Panc1 (cell line): ENCODE measurements at regions not wholly inside any gene's neighbourhood (a gene's known extent, or its start where the extent isn't known, plus 50 kb on each side); places are given as distances from the start of the nearest gene placed in this dataset.

ENCODE experiments used
- CTCF ChIP-seq: fragments of 450-650 bp; IDR thresholded peaks from 2 replicates; pipeline ENCODE4 v1.5.1; 2017; ENCODE audit warnings: mild to moderate bottlenecking
- REST ChIP-seq, 2 experiments: IDR thresholded peaks; 2 replicates each; pipeline ENCODE4 v1.6.1; 2011 to 2012; ENCODE audit warnings: low read depth in 2 of 2, control low read depth in 1 of 2, low read length in 1 of 2, mild to moderate bottlenecking in 1 of 2, moderate library complexity in 1 of 2; ENCODE audit not compliant: insufficient read depth in 1 of 2

GRCh38 chr9:107883496-107884124, 394.0 kb upstream of the KLF4 start:
- TF ChIP-seq CTCF (no peak), REST (IDR thresholded peaks at IDR 0.05; ENCODE audit: insufficient read depth in 1 of 2, low read depth in 2 of 2, low read length in 1 of 2) (no peak)
